ENCODE measurements at regions not wholly inside any gene's neighbourhood (a gene's known extent, or its start where the extent isn't known, plus 50 kb on each side); places are given as distances from the start of the nearest gene placed in this dataset.

DNA sequence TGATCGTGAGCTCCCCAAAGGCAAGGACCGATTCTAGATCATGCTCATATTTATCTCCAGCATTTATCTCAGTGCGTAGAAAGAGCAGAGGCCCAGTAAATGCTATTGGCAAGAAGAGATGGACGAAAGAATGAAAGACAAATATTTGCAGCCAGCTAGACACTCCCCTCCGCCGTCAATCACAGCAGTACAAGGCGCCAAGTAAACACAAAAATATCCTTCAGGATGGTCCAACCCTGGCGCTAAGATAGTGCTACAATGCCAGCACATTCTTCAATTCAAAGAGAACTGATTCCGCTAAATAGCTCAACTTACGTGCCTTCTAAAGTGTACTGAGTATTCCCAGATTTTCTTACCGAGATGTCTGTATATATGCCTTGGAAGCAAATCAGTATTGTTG is 114.5 kb downstream of the DDX53 start:
- no peak for DNase-seq (ENCODE audit: low read depth)
- no peak overlapping the region for H3K4me3 ChIP-seq (ENCODE audit: low read depth, low read length)
- TF ChIP-seq, protein P1, sequence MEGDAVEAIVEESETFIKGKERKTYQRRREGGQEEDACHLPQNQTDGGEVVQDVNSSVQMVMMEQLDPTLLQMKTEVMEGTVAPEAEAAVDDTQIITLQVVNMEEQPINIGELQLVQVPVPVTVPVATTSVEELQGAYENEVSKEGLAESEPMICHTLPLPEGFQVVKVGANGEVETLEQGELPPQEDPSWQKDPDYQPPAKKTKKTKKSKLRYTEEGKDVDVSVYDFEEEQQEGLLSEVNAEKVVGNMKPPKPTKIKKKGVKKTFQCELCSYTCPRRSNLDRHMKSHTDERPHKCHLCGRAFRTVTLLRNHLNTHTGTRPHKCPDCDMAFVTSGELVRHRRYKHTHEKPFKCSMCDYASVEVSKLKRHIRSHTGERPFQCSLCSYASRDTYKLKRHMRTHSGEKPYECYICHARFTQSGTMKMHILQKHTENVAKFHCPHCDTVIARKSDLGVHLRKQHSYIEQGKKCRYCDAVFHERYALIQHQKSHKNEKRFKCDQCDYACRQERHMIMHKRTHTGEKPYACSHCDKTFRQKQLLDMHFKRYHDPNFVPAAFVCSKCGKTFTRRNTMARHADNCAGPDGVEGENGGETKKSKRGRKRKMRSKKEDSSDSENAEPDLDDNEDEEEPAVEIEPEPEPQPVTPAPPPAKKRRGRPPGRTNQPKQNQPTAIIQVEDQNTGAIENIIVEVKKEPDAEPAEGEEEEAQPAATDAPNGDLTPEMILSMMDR (conservative IDR thresholded peaks at IDR 0.05; ENCODE audit: low read depth, low read length): no peak

GRCh38 chrX:23115651-23116050 is 115.9 kb downstream of the DDX53 start:
- DNase-seq (ENCODE audit: low read depth): no peak
- no peak overlapping the region for H3K4me3 ChIP-seq (ENCODE audit: low read depth, low read length)
- TF ChIP-seq, protein P1 (conservative IDR thresholded peaks at IDR 0.05; ENCODE audit: low read depth, low read length): no peak

DNA sequence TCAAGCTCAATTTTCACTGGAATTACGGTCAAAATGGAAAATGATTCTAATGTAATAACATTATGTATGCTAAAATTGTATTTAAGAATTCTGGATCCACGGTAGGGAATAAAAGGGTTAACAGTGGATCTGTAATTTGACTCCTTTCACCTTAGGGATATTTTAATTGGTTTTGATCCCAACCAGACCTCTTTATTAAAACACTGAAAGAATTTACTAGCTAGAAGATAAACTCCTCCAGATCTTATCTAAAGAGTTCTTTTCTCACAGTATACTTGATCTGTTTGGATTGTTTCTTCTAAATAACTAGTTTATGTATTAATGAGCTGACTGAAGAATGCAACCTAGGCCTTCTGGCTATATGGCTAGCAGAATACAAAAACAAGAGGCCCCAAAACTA is 118.4 kb downstream of the DDX53 start:
- H3K4me3 ChIP-seq (ENCODE audit: low read depth, low read length): no peak overlapping the region
- no peak for DNase-seq (ENCODE audit: low read depth)
- TF ChIP-seq, protein P1 (conservative IDR thresholded peaks at IDR 0.05; ENCODE audit: low read depth, low read length): no peak

DNA sequence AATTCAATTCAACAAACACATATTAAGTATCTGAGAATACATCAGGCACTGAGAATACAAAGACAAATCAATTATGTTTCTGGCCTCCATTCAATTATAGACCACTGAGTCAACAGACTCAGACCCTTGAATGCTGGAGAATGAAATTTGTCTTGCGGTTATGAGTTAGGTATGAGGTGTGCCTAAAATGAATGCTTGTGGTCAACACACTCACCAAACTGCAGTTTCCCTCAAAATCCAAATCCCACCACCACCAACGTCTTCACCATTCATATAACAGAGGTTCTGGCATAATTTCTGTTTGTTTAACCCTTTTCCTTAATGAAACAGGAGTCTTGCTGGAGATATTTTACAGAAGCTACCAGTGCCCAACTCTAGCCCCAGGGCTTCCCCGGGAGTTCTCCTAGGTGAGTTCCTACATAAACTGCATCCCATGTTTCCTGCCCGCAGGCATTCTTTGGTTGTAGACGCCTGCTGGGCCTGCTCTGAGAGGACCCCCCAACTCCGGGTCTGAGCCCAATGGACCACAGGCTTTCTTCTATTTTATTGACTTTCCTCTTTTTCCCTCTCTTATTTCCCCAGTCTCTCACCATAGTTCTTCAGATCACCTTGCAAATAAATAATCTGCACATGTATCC is 119.2 kb downstream of the DDX53 start:
- TF ChIP-seq, protein P1 (conservative IDR thresholded peaks at IDR 0.05; ENCODE audit: low read depth, low read length): no peak
- no peak overlapping the region for H3K4me3 ChIP-seq (ENCODE audit: low read depth, low read length)
- DNase-seq (ENCODE audit: low read depth): no peak

- no peak for DNase-seq (ENCODE audit: low read depth)
- TF ChIP-seq, protein P1 (conservative IDR thresholded peaks at IDR 0.05; ENCODE audit: low read depth, low read length): no peak
- no peak overlapping the region for H3K4me3 ChIP-seq (ENCODE audit: low read depth, low read length)
Observed at GRCh38 chrX:23127586-23127985, 127.8 kb downstream of the DDX53 start.

DNA sequence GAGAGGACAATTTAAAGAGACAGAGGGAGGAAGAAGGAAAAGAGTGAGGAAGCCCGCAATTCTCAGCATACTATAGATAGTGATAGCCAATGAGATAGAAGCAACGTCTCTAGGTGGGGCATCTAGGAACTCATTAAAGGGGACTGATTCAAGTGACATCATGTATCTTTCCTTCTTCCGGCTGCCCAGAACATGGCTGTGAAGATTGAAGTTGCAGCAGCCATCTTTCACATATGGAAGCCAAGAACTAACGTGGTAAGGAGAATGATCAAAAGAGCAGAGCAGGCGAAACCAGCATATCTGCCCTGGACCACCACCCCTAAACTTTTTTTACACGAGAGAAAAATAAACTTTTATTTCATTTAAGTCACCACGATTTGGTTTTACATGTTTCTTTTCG is 133.8 kb downstream of the DDX53 start:
- TF ChIP-seq, protein P1 (conservative IDR thresholded peaks at IDR 0.05; ENCODE audit: low read depth, low read length): no peak
- DNase-seq (ENCODE audit: low read depth): no peak

GRCh38 chrX:23134136-23134535 is 134.4 kb downstream of the DDX53 start:
- TF ChIP-seq, protein P1 (conservative IDR thresholded peaks at IDR 0.05; ENCODE audit: low read depth, low read length): no peak
- no peak for DNase-seq (ENCODE audit: low read depth)
- H3K4me3 ChIP-seq (ENCODE audit: low read depth, low read length): no peak overlapping the region

More for the DNA sequence above, 133.8 kb downstream of the DDX53 start:
- H3K4me3 ChIP-seq (ENCODE audit: low read depth, low read length): no peak overlapping the region
